ENCODE measurements at regions not wholly inside any gene's neighbourhood (a gene's known extent, or its start where the extent isn't known, plus 50 kb on each side); places are given as distances from the start of the nearest gene placed in this dataset.

DNA sequence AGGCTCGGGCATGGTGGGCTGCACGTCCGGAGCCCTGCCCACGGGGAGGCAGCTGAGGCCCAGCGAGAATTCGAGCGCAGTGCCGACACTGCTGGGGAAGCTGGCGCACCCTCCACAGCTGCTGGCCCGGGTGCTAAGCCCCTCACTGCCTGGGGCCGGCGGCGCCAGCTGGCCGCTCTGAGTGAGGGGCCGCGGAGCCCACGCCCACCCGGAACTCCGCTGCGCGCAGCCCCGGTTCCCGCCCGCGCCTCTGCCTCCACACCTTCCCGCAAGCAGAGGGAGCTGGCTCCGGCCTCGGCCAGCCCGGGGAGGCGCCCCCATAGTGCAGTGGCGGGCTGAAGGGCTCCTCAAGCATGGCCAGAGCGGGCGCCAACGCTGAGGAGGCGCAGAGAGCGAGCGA is 2080.4 kb downstream of the PCDH9 start:
- ChIA-PET RAD21 (ENCODE audit: unreplicated experiment) (no interaction called here), SMC1A (ENCODE audit: uncharacterized antibody, unreplicated experiment) (no interaction called here), CTCF (no interaction called here), POLR2A (no interaction called here)
- Histone ChIP-seq H2AFZ (ENCODE audit: control insufficient read depth, low read depth, low read length) (no peak overlapping the region), H3K27ac (ENCODE audit: control insufficient read depth, insufficient read depth) (no peak overlapping the region), H3K9me3 (replicated peaks; ENCODE audit: control insufficient read depth, insufficient read depth, low read length) (no peaks in the 10 kb centered on the region), H3K79me2 (ENCODE audit: control insufficient read depth, insufficient read depth, low read length) (no peaks in the 10 kb centered on the region), H3K9ac (ENCODE audit: control insufficient read depth, insufficient read depth, low read length) (no peak overlapping the region), H3K4me2 (ENCODE audit: control insufficient read depth, insufficient read depth) (no peak overlapping the region), H3K4me1 (ENCODE audit: control insufficient read depth, insufficient read depth, low read length) (no peaks in the 10 kb centered on the region), H3K4me3 (no peak overlapping the region), H3K36me3 (ENCODE audit: control insufficient read depth in 2 of 2, insufficient read depth in 2 of 2, low read length in 1 of 2) (no peaks in the 10 kb centered on the region), H3K27me3 (replicated peaks in 1 of 2; ENCODE audit: control insufficient read depth in 2 of 2, insufficient read depth in 2 of 2, low read length in 1 of 2) (no peaks in the 10 kb centered on the region), H4K20me1 (ENCODE audit: control insufficient read depth, insufficient read depth) (no peaks in the 10 kb centered on the region)
- in situ Hi-C loops (cut with MboI), result no loop called here
- DNase-seq (ENCODE audit: low read depth, low spot score), result no peak
- intact Hi-C loops (cut with micrococcal nuclease; ENCODE audit: unreplicated experiment), result loop anchor here (5.0 to 10.0 kb wide), 2 partner anchors 155 to 222 kb away; no protein-coding TSS in a partner anchor
- BruUV-seq (replicated peaks), result no TSS peak
- TF ChIP-seq SRF (IDR thresholded peaks at IDR 0.05; ENCODE audit: low read depth in 2 of 2, low read length in 2 of 2) (no peak), ZBTB33 (IDR thresholded peaks at IDR 0.05) (peak; percentile 62; the same call in 1 of the 2 replicates)
- no peak for ATAC-seq
- WGBS (ENCODE audit: insufficient coverage, insufficient replicate concordance, low lambda C conversion rate, missing lambda C conversion rate), result 81% methylated on average over 34 of the region's 37 CpGs
- no peak for FAIRE-seq

DNA sequence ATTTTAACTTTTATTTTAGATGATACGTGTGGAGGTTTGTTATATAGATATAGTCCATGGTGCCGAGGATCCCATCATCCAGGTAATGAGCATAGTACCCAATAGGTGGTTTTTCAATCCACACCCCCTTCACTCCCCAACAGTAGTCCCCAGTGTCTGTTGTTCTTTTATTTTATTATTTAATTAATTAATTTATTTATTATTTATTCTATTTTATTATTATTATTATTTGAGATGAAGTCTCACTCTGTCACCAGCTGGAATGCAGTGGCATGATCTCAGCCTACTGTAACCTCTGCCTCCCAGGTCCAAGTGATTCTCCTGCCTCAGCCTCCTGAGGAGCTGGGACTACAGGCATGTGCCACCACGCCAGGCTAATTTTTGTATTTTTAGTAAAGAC is 2086.2 kb downstream of the PCDH9 start:
- intact Hi-C loops (cut with micrococcal nuclease; ENCODE audit: unreplicated experiment), result no loop called here
- Histone ChIP-seq H3K27ac (ENCODE audit: control insufficient read depth, insufficient read depth) (no peak overlapping the region), H3K36me3 (ENCODE audit: control insufficient read depth in 2 of 2, insufficient read depth in 2 of 2, low read length in 1 of 2) (no peaks in the 10 kb centered on the region), H3K4me3 (no peak overlapping the region), H4K20me1 (ENCODE audit: control insufficient read depth, insufficient read depth) (no peaks in the 10 kb centered on the region), H3K27me3 (replicated peaks in 1 of 2; ENCODE audit: control insufficient read depth in 2 of 2, insufficient read depth in 2 of 2, low read length in 1 of 2) (no peaks in the 10 kb centered on the region), H3K9me3 (replicated peaks; ENCODE audit: control insufficient read depth, insufficient read depth, low read length) (no peaks in the 10 kb centered on the region), H3K4me1 (ENCODE audit: control insufficient read depth, insufficient read depth, low read length) (no peaks in the 10 kb centered on the region), H3K79me2 (ENCODE audit: control insufficient read depth, insufficient read depth, low read length) (no peaks in the 10 kb centered on the region), H3K4me2 (ENCODE audit: control insufficient read depth, insufficient read depth) (no peak overlapping the region), H2AFZ (ENCODE audit: control insufficient read depth, low read depth, low read length) (no peak overlapping the region), H3K9ac (ENCODE audit: control insufficient read depth, insufficient read depth, low read length) (no peak overlapping the region)
- BruUV-seq (replicated peaks), result no TSS peak
- no peak for DNase-seq (ENCODE audit: low read depth, low spot score)
- ChIA-PET SMC1A (ENCODE audit: uncharacterized antibody, unreplicated experiment) (interaction anchor here (1.1 kb wide), 1 partner anchor 24 kb away, joined by 4 read pairs; no protein-coding TSS in a partner anchor), POLR2A (no interaction called here), CTCF (interaction anchor here (0.6 kb wide), 1 partner anchor 10 kb away, joined by 3 read pairs; no protein-coding TSS in a partner anchor), RAD21 (ENCODE audit: unreplicated experiment) (no interaction called here)
- no peak for ATAC-seq
- in situ Hi-C loops (cut with MboI), result no loop called here
- 28% methylated on average over 3 of the region's 3 CpGs for WGBS (ENCODE audit: insufficient coverage, insufficient replicate concordance, low lambda C conversion rate, missing lambda C conversion rate)
- FAIRE-seq, result no peak
- TF ChIP-seq CEBPB (IDR thresholded peaks at IDR 0.05; ENCODE audit: borderline replicate concordance in 1 of 2, low read depth in 2 of 2, low read length in 2 of 2) (no peak), TBL1XR1 (IDR thresholded peaks at IDR 0.05; ENCODE audit: low read depth, low read length) (no peak), MTA3 (IDR thresholded peaks at IDR 0.05; ENCODE audit: borderline replicate concordance, low read length) (no peak), DPF2 (IDR thresholded peaks at IDR 0.05) (no peak), MTA2 (IDR thresholded peaks at IDR 0.05; ENCODE audit: low read depth) (no peak)
- TF ChIP-seq, protein P1, sequence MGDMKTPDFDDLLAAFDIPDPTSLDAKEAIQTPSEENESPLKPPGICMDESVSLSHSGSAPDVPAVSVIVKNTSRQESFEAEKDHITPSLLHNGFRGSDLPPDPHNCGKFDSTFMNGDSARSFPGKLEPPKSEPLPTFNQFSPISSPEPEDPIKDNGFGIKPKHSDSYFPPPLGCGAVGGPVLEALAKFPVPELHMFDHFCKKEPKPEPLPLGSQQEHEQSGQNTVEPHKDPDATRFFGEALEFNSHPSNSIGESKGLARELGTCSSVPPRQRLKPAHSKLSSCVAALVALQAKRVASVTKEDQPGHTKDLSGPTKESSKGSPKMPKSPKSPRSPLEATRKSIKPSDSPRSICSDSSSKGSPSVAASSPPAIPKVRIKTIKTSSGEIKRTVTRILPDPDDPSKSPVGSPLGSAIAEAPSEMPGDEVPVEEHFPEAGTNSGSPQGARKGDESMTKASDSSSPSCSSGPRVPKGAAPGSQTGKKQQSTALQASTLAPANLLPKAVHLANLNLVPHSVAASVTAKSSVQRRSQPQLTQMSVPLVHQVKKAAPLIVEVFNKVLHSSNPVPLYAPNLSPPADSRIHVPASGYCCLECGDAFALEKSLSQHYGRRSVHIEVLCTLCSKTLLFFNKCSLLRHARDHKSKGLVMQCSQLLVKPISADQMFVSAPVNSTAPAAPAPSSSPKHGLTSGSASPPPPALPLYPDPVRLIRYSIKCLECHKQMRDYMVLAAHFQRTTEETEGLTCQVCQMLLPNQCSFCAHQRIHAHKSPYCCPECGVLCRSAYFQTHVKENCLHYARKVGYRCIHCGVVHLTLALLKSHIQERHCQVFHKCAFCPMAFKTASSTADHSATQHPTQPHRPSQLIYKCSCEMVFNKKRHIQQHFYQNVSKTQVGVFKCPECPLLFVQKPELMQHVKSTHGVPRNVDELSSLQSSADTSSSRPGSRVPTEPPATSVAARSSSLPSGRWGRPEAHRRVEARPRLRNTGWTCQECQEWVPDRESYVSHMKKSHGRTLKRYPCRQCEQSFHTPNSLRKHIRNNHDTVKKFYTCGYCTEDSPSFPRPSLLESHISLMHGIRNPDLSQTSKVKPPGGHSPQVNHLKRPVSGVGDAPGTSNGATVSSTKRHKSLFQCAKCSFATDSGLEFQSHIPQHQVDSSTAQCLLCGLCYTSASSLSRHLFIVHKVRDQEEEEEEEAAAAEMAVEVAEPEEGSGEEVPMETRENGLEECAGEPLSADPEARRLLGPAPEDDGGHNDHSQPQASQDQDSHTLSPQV (IDR thresholded peaks at IDR 0.05), result no peak
